ENCODE measurements at regions not wholly inside any gene's neighbourhood (a gene's known extent, or its start where the extent isn't known, plus 50 kb on each side); places are given as distances from the start of the nearest gene placed in this dataset.

DNA sequence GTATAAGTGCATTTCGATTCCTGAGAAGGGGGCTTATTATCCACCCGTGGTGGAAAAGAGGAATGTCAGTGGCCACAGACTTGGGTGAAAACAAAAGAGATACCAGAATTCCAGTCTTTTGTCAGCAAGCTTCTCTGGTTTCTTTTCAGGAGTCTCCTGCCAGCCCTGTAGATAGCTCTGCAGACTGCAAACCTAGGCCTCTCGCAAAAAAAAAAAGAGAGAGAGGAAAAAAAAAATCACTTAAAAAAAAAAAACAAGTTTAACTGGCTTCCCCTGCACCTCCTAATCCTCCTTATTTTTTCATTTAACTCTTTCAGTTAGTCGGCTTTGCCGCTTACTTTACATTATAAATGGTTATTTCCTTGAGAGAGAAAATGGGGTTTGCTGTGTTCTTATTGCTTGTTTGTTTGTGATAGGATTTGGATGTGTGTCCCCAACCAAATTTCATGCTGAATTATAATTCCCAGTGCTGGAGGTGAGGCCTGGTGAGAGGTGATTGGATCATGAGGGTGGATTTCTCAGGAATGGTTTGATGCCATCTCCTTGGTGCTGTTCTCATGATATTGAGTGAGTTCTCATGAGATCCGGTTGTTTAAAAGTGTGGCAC is 170.0 kb downstream of the BCL11B start:
- TF ChIP-seq, protein P1, sequence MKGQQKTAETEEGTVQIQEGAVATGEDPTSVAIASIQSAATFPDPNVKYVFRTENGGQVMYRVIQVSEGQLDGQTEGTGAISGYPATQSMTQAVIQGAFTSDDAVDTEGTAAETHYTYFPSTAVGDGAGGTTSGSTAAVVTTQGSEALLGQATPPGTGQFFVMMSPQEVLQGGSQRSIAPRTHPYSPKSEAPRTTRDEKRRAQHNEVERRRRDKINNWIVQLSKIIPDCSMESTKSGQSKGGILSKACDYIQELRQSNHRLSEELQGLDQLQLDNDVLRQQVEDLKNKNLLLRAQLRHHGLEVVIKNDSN (IDR thresholded peaks at IDR 0.05), result no peak
- TF ChIP-seq NFIC (IDR thresholded peaks at IDR 0.05) (no peak), EP300 (IDR thresholded peaks at IDR 0.05; ENCODE audit: borderline replicate concordance) (no peak), TCF12 (IDR thresholded peaks at IDR 0.05; ENCODE audit: low read depth) (no peak)
- TF ChIP-seq, protein P2, sequence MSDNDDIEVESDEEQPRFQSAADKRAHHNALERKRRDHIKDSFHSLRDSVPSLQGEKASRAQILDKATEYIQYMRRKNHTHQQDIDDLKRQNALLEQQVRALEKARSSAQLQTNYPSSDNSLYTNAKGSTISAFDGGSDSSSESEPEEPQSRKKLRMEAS (IDR thresholded peaks at IDR 0.05), result no peak
- TF ChIP-seq, protein P3, sequence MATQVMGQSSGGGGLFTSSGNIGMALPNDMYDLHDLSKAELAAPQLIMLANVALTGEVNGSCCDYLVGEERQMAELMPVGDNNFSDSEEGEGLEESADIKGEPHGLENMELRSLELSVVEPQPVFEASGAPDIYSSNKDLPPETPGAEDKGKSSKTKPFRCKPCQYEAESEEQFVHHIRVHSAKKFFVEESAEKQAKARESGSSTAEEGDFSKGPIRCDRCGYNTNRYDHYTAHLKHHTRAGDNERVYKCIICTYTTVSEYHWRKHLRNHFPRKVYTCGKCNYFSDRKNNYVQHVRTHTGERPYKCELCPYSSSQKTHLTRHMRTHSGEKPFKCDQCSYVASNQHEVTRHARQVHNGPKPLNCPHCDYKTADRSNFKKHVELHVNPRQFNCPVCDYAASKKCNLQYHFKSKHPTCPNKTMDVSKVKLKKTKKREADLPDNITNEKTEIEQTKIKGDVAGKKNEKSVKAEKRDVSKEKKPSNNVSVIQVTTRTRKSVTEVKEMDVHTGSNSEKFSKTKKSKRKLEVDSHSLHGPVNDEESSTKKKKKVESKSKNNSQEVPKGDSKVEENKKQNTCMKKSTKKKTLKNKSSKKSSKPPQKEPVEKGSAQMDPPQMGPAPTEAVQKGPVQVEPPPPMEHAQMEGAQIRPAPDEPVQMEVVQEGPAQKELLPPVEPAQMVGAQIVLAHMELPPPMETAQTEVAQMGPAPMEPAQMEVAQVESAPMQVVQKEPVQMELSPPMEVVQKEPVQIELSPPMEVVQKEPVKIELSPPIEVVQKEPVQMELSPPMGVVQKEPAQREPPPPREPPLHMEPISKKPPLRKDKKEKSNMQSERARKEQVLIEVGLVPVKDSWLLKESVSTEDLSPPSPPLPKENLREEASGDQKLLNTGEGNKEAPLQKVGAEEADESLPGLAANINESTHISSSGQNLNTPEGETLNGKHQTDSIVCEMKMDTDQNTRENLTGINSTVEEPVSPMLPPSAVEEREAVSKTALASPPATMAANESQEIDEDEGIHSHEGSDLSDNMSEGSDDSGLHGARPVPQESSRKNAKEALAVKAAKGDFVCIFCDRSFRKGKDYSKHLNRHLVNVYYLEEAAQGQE (IDR thresholded peaks at IDR 0.05; ENCODE audit: low read depth), result no peak
